NCI-H2029 (cell line): ENCODE measurements at regions not wholly inside any gene's neighbourhood (a gene's known extent, or its start where the extent isn't known, plus 50 kb on each side); places are given as distances from the start of the nearest gene placed in this dataset.

Experiments used
- DNase-seq: peaks from one replicate; lab custom pipeline; 2025; lab: John Stamatoyannopoulos, UW

GRCh38 chr16:85426806-85427205 lies 186.3 kb upstream of the GSE1 start:
- no peak for DNase-seq

GRCh38 chr16:85428168-85428898 lies 184.8 kb upstream of the GSE1 start:
- no peak for DNase-seq

- no peak for DNase-seq
These were observed 184.0 kb upstream of the GSE1 start for GRCh38 chr16:85428899-85429775.

GRCh38 chr16:85429776-85430522 lies 183.2 kb upstream of the GSE1 start:
- DNase-seq: no peak

GRCh38 chr16:85430523-85431421 lies 182.3 kb upstream of the GSE1 start:
- no peak for DNase-seq

- DNase-seq: no peak
These were observed 181.5 kb upstream of the GSE1 start for GRCh38 chr16:85431431-85432124.

GRCh38 chr16:85432606-85433005 lies 180.5 kb upstream of the GSE1 start:
- DNase-seq: no peak

- DNase-seq: no peak
These were observed 179.6 kb upstream of the GSE1 start for GRCh38 chr16:85433477-85433876.

- no peak for DNase-seq
These were observed 177.8 kb upstream of the GSE1 start for GRCh38 chr16:85435286-85435685.

- no peak for DNase-seq
These were observed 177.4 kb upstream of the GSE1 start for GRCh38 chr16:85435700-85436099.

- no peak for DNase-seq
These were observed 176.9 kb upstream of the GSE1 start for GRCh38 chr16:85436207-85436606.

- no peak for DNase-seq
These were observed 176.4 kb upstream of the GSE1 start for GRCh38 chr16:85436636-85437165.

- DNase-seq: peak; percentile 56
These were observed 175.7 kb upstream of the GSE1 start for GRCh38 chr16:85437166-85438052.

- no peak for DNase-seq
These were observed 174.0 kb upstream of the GSE1 start for GRCh38 chr16:85438981-85439685.

- no peak for DNase-seq
These were observed 172.4 kb upstream of the GSE1 start for GRCh38 chr16:85440744-85441143.

GRCh38 chr16:85441189-85441889 lies 171.8 kb upstream of the GSE1 start:
- DNase-seq: no peak

GRCh38 chr16:85441890-85442670 lies 171.0 kb upstream of the GSE1 start:
- no peak for DNase-seq

GRCh38 chr16:85443116-85443515 lies 170.0 kb upstream of the GSE1 start:
- DNase-seq: no peak
